Stimulated activated CD4-positive, alpha-beta T cell treated with anti-CD3 and anti-CD28 coated beads, Interleukin-1b, Interleukin-23, amount 100 ng/mL, for 4 hours (primary cell): ENCODE measurements at regions not wholly inside any gene's neighbourhood (a gene's known extent, or its start where the extent isn't known, plus 50 kb on each side); places are given as distances from the start of the nearest gene placed in this dataset.
"Not testable (repeated sequence)": the region's sequence is repeated elsewhere in the genome, so short reads cannot be mapped to it uniquely, and the experiment has no call there.

Source experiments
- DNase-seq, 2 donors: peaks; one replicate each; pipeline ENCODE4 v3.0.0-alpha.2; 2020; ENCODE audit warnings: low read depth in 2 of 2

DNA sequence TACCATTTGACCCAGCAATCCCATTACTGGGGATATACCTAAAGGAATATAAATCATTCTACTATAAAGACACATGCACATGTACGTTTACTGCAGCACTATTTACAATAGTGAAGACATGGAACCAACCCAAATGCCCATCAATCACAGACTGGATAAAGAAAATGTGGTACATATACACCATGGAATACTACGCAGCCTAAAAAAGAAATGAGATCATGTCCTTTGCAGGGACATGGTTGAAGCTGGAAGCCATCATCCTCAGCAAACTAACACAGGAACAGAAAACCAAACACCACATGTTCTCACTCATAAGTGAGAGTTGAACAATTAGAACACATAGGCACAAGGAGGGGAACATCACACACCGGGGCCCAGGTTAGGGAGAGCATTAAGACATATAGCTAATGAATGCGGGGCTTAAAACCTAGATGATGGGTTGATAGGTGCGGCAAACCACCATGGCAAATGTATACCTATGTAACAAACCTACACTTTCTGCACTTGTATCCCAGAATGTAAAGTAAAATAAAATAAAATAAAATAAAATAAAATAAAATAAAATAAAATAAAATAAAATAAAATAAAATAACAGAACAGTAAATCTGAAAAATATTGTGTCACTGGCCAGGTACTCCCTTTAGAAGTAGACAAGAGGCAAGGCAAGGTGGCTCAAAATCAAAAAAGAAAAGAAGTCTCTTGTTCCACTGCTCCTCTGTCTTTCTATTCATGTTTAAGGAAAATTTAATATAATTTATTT is 423.8 kb upstream of the GRAMD2B start:
- not testable (repeated sequence) for DNase-seq

DNA sequence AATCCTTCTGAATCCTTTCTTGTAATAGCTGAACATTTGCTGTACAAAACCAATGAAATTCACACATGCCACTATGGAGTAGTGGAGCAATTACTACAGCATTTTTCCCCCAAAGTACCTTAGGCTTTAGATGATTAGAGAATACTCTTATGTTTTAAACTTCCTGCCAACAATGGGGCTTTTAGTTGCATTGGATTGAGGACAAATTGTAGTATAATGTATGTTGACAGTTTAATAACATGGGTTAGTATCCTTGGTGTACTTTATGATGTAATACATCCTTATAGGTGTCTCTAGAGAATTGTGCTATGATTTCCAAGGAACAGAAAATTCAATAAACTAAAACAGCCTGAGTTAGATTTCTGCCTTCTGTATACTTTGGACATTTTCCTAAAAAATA is 422.7 kb upstream of the GRAMD2B start:
- DNase-seq, result no peak

DNA sequence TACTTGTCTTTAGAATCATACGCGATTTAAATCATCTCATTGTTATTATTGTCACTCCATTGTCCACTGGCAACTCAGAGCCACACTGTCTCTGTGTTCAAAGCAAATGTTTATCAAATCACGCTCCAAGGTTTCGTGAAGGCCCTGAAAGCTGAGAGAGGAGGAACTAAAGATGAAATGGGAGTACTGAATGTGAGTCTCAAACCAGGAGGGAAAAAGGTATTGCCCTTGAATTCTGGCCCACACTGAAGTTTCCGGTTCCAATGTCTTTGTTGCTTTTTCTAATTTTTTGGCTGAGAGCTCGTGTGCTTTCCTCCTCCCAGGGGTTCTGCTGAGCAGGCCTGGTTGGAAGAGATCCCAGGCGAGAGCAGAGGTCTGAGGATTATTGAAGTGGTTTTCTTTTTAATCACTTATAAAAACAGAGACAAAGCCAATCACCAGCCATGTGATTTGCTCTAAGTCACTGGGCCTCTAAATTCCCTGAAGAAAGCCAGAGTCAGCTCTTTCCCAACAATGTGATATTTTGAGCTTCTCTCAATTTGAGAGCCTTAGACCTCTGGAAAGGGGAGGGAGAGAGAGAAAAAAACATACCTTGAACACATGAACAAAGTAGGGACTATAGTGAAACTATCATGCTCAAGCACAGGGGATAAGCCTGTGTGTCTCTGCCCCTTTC is 420.8 kb upstream of the GRAMD2B start:
- DNase-seq, result no peak

DNA sequence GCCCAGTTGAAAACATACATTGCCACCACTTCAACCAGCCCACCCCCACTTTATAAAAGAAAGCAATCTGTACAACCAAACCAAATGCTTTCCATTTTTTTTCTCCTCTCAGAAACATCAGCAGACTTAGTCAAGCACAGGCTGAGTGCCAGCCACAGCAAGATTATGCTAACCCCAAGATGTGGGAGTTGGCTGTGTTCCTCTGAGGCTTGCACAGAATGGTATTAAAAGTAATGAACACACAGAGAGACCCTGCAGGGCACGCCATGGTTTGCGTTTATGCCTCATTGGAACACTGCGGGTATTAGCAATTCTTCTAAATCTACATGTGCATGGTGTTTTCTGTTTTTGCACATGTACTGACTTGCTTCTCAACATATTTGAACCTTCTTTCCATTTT is 419.9 kb upstream of the GRAMD2B start:
- no peak for DNase-seq

DNA sequence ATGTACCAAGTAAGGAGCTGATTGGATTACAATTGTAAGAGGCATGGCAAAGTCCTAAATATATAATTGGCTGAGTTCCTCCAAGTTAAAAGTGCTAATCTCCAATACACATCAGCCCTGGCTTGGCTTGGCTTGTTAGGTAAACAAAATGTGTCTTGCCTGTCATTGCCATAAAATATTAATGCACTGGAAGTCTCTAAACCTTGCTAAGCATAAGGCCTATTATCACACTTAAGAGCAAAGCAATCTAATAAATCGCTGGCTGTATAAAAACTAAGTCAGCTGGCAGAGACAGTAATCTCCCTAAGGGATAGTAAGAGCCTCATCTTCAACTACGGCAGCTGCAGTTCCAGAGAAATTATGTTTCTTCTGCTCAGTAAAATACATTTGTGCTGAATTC is 418.6 kb upstream of the GRAMD2B start:
- no peak for DNase-seq

DNA sequence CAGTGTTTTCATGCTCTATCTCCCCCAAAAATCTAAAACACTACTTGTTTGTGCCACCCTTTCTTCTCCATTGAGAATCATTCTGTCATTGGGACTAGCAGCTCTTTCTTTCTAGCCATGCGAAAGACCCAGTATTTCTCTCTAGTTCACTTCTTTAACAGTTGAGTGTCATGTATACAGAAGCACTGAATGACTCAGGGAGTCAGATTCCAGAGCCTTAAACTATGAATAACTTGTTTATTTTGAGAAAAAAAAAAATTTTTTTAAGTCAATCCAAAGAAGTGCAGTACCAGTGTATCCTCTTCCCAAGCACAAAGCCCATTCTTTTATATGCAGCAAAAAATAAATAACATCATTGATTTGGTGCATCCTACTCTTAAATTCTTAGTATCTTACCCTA is 415.4 kb upstream of the GRAMD2B start:
- DNase-seq, result no peak

DNA sequence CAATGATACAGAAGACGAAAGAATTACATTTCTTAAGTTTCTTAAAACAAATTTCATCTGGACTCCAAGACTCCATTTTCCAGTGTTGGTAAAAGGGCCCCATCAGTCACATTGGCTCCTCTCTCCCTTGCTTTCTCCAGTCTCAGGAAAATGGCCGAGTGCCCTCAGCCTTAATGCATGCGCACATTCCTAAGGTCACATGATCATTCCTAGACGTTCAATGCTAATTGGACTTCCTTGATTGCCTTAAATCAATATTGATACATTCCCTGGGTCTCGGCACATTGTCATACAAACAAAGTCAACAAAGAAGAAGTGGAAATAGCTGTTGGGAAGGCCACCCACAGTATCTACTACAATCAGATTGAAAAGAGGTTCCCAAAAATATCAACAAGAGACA is 413.6 kb upstream of the GRAMD2B start:
- no peak for DNase-seq

DNA sequence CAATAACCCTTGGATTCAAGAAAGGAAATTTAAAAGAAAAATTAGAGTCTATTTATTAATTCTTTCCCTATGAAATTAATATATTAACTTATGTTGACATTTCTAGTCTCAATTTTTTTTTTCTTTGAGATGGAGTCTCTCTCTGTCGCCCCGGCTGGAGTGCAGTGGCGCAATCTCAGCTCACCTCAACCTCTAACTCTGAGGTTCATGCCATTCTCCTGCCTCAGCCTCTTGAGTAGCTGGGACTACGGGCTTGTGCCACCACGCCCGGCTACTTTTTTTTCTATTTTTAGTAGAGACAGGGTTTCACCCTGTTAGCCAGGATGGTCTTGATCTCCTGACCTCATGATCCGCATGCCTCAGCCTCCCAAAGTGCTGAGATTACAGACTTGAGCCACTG is 411.7 kb upstream of the GRAMD2B start:
- DNase-seq, result not testable (repeated sequence)

DNA sequence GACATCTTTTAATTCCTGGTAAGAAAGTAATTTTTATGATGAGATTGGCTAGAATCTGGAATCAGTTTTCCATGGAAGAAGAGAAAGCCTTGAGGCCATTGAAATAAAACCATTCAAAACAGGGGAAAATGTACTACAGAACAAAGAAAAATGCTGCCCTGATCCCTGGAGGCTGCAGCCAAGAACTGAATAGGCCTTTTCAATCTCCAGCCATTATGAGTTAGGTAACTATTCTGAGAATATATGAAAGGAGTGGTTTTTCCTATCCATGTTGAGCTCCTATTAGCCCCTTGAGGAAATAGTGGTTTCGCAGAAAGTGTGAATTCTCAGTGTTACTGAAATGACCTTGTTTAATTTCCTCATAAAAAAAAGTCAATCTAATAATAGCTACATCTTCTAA is 408.5 kb upstream of the GRAMD2B start:
- DNase-seq, result no peak

DNA sequence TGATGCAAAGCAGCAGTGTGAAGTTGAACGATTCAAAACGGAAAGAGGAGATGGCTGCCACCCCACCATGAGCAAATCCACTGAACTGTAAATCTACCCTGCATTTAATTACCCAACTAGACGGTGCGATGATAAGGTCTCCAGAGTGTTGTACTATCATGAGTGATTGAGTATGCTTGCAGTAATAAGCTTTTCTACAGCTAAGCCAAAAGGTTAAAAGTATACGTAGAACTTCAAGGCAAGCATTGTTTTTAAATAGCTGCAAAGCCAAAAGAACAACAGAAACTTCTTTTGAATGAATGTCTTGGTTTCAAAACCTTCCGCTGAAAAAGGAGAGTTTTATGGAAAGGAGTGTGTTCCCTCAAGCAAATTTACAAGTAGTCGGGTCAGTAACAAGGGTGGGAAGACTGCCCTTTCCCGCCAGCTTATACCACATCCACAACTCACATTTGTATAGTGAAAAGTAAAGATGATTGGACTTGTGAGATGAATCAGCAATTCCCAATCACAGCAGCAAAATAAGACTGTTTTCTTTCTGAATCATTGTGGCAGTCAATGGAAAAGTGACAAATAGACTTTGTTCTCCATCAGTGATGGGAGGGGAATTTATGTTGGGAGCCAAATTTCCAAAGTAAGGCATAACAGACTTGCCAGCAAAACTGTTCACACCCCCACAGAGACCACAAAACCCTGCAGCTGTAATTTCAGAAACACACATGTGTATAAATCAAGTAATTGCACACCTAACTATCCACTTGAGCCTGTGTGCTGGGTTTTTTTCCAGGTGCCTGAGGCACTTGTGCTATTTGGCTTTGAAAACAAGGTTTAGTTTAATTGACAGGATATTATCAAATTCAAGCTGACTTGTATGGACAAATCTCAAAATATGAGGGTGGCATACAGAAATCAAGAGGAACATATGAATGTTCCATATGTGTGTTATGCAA is 407.7 kb upstream of the GRAMD2B start:
- no peak for DNase-seq

DNA sequence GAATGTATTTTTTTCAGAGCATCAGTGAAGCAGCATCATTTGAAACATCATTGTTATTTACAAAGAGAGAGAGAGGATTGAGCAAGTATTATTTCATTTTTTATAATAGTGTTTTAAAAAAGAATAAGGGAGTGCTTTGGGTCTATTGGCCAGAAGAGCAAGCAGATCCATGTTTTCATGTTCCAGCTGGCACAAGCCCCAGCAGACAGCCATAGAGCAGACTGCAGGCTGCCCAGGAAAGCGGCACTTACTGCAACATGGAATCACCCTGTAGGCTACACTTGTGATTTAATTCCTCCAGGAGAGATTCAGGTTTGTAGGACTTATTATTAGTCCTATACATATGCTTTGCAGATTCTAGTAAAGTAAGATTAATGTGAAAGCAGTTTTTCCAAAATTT is 407.0 kb upstream of the GRAMD2B start:
- no peak for DNase-seq

DNA sequence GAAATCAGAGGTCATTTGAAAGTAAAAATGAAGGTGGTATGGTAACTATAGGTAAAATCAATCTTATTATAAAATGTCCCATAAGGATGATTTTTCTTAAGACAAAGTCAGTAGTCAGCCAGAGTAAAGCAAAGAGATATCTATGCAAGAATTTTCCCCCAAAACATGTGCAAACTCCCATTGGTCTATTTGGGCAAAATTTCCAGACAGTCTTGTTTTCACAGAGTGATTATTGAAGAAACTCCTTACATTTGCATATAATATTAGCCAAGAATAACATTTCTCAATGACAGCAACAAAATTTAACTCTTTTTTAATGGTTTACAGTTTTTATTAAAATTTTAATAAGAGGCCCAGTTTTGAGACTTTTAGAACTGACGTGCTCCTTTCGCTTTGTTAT is 406.1 kb upstream of the GRAMD2B start:
- no peak for DNase-seq

DNA sequence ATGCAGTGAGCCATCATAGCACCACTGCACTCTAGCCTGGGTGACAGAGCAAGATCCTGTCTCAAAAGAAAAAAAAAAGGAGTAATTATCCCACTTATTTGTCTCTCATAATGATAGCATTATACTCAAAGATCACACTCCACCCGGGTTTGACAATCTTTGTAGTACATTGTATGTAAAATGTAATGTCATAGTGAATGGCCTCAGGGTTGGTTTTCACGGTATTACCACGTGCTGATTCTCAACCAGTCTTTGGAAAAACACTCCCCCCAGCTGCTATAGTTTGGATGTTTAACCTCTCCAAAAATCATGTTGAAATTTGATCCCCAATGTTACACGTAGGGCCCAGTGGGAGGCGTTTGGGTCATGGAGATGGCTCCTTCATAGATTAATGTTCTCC is 402.4 kb upstream of the GRAMD2B start:
- DNase-seq, result no peak

DNA sequence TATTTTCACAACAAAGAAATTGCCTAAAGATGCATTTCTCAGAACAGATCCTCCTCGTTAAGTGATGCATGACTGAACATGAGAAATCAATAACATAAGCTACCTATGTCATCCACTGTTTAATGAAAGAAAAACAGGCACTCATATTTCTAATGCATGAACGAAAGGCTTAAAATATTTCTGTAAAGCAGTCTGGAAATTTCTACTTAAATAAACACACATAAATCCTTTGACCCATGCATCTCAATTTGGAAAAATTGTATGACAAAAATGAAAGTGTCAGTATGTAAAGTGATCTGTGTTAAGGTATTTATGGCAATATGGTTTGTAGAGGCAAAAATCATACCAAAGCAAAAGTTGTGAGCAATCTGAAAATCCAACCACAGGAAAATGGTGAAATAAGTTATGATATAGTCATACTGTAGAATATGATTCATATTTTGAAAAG is 399.2 kb upstream of the GRAMD2B start:
- no peak for DNase-seq

DNA sequence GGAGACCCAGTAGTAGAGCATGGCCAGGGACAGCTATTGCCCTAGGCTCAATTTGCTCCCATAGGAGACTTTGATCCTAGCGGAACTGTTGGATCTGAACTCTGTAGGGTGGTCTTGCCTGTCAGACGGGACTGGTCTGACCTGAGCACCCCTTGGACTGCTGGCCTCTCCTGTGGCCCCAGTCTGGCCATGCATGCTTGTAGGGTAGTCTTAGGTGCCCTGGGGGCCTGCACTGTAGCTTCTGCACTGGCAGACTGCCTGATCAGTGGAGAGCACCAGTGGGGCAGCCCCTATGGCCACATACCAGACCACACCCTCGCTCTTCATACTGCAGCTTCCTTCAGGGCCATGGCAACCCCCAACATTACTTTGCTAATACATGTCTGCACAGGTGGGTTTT is 396.1 kb upstream of the GRAMD2B start:
- DNase-seq, result no peak

DNA sequence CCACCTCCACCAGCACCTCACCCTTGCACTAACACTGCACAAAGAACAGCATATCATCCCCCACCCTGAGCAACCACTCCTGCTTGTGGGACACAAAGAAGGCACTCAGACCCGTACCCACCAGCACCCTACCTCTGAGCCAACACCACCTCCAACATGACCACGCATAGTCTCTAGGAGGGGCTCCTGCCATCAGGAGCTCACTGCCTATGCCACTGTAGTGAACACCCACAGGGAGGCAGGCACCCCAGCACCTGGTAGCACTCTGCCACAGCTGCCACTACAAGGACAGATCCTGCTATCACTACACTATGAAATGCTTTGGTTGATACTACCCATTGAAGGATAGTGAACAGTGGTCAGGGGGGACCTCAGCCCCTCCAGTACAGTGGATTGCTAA is 395.6 kb upstream of the GRAMD2B start:
- DNase-seq, result no peak

DNA sequence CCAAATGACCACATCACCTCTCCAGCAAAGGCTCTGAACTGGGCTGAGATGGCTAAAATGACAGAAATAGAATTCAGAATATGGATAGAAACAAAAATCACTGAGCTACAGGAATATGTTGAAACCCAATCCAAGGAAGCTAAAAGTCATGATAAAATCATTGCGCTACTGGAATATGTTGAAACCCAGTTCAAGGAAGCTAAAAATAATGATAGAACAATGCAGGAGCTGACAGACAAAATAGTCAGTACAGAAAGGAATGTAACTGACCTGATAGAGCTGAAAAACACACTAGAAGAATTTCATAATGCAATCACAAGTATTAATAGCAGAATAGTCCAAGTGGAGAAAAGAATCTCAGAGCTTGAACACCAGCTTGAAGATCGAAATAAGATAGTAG is 394.9 kb upstream of the GRAMD2B start:
- no peak for DNase-seq

DNA sequence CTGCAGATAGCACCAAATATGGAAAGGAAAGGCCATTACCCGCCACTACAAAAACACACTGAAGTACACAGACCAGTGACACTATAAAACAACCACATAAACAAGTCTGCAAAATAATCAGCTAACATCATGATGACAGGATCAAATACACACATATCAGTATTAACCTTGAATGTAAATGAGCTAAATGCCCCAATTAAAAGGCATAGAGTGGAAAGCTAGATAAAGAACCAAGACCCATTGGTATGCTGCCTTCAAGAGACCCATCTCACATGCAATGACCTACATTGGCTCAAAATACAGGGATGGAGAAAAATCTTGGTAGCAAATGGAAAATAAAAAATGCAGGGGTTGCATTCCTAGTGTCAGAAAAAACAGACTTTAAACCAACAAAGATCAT is 393.9 kb upstream of the GRAMD2B start:
- not testable (repeated sequence) for DNase-seq

DNA sequence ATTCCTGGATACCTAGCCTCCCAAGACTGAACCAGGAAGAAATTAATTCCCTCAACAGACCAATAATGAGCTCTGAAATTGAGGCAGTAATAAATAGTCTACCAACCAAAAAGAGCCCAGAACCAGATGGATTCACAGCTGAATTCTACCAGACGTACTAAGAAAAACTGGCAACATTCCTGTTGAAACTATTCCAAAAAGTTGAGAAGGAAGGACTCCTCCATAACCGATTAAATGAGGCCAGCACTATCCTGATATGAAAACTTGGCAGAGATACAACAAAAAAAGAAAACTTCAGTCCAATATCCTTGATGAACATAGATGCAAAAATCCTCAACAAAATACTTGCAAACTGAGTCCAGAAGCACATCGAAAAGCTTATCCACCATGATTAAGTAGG is 392.5 kb upstream of the GRAMD2B start:
- no peak for DNase-seq

DNA sequence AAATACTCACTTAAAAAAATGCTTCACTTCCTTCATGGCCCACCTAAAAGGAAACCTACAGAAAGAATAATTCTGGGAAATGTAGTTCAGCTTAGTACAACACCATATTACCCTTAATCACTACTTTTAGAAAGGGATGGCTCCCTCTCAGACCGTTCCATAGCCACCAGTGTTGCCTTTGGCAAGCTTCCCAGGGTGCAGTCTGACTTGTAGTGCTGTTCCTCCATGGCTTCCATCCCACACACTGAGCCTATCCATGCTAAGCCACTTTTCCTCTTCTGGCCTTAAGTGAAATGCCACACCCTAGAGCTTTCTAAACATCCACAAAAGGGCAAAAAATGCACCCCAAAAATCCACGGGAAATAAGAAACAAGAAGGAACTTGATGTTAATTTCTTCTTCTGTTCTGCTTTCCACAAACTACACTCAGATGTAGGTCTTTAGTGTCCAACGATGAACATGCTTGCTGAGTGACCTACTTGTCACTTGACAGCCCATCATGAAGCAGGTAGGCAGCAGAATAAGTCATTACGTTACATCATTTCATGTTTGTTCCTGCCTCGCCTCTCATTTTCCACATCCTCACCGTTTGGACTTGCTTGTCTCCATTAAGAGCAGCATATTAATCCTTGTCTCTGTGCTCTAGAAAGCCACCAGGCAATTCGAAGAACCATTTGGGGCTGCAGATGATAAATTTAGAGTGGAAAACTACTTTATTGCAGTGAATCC is 391.1 kb upstream of the GRAMD2B start:
- DNase-seq, result no peak

DNA sequence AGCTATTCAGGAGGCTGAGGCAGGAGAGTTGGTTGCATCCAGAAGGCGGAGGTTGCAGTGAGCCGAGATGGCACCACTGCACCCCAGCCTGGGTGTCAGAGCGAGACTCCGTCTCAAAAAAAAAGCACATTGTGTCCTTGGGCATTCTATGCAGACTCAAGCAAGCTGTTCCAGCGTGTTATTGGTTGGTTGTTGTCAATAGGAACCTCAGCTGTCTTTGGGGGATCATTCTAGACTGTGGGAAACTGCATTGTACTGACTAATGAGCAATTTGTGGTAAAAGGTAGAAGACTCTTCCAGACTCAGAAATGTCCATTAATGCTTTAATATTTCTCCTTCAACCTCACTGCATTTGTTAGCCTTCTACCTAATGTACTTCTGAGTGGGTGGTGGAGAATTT is 379.5 kb upstream of the GRAMD2B start:
- DNase-seq, result no peak
